ENCODE measurements at regions not wholly inside any gene's neighbourhood (a gene's known extent, or its start where the extent isn't known, plus 50 kb on each side); places are given as distances from the start of the nearest gene placed in this dataset.

GRCh38 chr21:14739590-14739989, 193.5 kb upstream of the SAMSN1 start:
- TF ChIP-seq MAX (CRISPR knock-in tag; IDR thresholded peaks at IDR 0.05) (no peak), ZNF274 (IDR thresholded peaks at IDR 0.05; ENCODE audit: borderline replicate concordance, low read depth, low read length) (no peak), PCBP2 (IDR thresholded peaks at IDR 0.05; ENCODE audit: low read depth, low read length, poor library complexity, severe bottlenecking) (no peak), ZNF707 (CRISPR knock-in tag; conservative IDR thresholded peaks at IDR 0.05) (no peak), CTCF (IDR thresholded peaks at IDR 0.05 in 2 of 3, conservative IDR thresholded peaks at IDR 0.05 in 1 of 3; ENCODE audit: insufficient read depth in 2 of 3, low read depth in 1 of 3, low read length in 3 of 3) (no peak), KDM1A (IDR thresholded peaks at IDR 0.05) (no peak), GATA2 (CRISPR knock-in tag; IDR thresholded peaks at IDR 0.05) (no peak), SMC3 (conservative IDR thresholded peaks at IDR 0.05; ENCODE audit: insufficient read depth, low read depth, low read length) (no peak), SNRNP70 (optimal IDR thresholded peaks at IDR 0.05; ENCODE audit: low read depth, low read length) (no peak), ZNF512 (tag; IDR thresholded peaks at IDR 0.05) (no peak), PREB (CRISPR knock-in tag; IDR thresholded peaks at IDR 0.05) (no peak), ZBTB1 (CRISPR knock-in tag; IDR thresholded peaks at IDR 0.05; ENCODE audit: borderline replicate concordance, low read depth) (no peak), POLR2AphosphoS5 (IDR thresholded peaks at IDR 0.05; ENCODE audit: control insufficient read depth, insufficient read depth, low read depth, low read length) (no peak), ZFP36 (IDR thresholded peaks at IDR 0.05; ENCODE audit: low read depth, low read length, partially characterized antibody) (no peak)

Data from K562 (cell line).